ENCODE measurements at regions not wholly inside any gene's neighbourhood (a gene's known extent, or its start where the extent isn't known, plus 50 kb on each side); places are given as distances from the start of the nearest gene placed in this dataset.
A peak's percentile ranks its signal among the peaks of the same experiment; 100 is the strongest.

DNA sequence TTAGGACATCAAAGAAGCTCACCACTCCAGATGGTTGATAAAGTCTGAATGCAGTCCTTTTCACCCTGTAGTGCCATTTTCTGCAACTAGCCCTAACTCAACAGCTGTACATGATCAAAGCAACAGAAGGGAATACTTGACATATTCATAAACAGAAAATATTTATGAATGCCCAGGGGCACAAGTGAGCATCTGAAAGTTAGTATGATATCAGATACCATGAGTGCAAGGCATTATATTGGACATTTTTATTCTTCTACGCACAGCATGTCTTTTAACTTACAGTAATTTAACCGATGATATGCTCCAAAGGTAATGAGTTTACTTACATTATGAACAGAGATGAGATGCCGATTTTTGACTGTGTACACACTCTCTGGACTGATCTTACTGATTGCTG is 142.0 kb downstream of the MCHR2 start:
- TF ChIP-seq EP300 (IDR thresholded peaks at IDR 0.05) (no peak), POLR2AphosphoS5 (IDR thresholded peaks at IDR 0.05) (no peak), POLR2A (IDR thresholded peaks at IDR 0.05) (no peak)
- TF ChIP-seq, protein P1, sequence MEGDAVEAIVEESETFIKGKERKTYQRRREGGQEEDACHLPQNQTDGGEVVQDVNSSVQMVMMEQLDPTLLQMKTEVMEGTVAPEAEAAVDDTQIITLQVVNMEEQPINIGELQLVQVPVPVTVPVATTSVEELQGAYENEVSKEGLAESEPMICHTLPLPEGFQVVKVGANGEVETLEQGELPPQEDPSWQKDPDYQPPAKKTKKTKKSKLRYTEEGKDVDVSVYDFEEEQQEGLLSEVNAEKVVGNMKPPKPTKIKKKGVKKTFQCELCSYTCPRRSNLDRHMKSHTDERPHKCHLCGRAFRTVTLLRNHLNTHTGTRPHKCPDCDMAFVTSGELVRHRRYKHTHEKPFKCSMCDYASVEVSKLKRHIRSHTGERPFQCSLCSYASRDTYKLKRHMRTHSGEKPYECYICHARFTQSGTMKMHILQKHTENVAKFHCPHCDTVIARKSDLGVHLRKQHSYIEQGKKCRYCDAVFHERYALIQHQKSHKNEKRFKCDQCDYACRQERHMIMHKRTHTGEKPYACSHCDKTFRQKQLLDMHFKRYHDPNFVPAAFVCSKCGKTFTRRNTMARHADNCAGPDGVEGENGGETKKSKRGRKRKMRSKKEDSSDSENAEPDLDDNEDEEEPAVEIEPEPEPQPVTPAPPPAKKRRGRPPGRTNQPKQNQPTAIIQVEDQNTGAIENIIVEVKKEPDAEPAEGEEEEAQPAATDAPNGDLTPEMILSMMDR (IDR thresholded peaks at IDR 0.05): no peak
- no peak for DNase-seq (ENCODE audit: low spot score in 2 of 2)
- no peak overlapping the region for H3K4me3 ChIP-seq
- no peaks in the 10 kb centered on the region for H3K27me3 ChIP-seq
- H3K4me1 ChIP-seq: no peaks in the 10 kb centered on the region
- H3K27ac ChIP-seq: no peak overlapping the region
- H3K36me3 ChIP-seq: no peaks in the 10 kb centered on the region
- 52% methylated on average over 3 of the region's 3 CpGs for WGBS
- H3K9me3 ChIP-seq: no peaks in the 10 kb centered on the region

DNA sequence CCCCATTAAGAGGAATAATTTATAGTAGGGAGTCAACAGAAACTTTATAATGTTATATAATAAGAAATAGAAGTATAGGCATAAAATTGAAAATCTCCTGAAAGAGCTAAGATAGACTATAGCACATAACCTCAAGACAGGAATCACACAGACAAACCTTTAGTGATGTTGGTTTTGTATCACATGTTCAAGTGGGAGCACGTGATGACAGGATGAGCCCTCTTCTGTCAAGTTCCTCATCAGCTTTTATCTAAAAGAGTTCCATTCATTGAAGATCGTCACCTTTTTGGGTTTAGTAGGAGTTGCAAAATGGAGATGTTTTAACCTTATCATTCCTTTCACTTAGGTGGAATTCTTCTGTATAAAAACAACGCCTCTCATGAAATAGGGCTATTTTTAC is 127.0 kb downstream of the MCHR2 start:
- 42% methylated on average over 3 of the region's 3 CpGs for WGBS
- no peaks in the 10 kb centered on the region for H3K36me3 ChIP-seq

DNA sequence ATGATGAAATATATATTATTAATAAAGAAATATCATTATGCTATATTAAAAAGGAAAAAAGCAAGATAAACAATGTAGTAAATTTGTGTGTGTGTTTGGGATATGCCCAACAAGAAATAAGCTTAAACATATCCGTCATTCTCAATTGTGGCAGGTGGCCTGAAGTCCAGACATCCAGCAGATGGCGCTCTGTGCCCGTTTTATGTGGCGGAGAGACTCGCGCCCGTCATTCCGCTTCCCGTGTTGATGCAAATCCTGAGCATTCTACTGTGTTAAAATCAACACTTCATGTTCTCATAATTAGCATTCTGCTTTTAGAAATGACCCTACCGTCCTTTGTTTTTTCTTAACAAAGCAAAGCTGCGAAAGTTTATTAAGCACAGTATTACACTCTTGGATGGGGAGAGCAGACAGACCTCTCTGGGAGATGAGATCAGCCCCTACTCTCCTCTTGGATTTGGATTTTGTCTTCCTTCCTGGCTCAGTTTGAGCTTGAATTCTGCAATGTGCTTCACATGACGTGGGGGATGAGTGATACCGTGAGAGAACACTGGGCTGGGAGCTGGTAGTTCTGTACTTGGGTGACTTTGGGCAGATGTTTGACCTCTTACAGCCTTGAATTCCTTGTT is 125.8 kb downstream of the MCHR2 start:
- TF ChIP-seq POLR2A (IDR thresholded peaks at IDR 0.05): no peak
- TF ChIP-seq, protein P1 (IDR thresholded peaks at IDR 0.05): peak in 1 of 2 donors; percentile 77
- Histone ChIP-seq H3K4me1 (no peaks in the 10 kb centered on the region), H3K27ac (no peak overlapping the region), H3K27me3 (peaks cover 11% of the 10 kb centered on the region), H3K9me3 (no peaks in the 10 kb centered on the region), H3K36me3 (no peaks in the 10 kb centered on the region), H3K4me3 (no peak overlapping the region)
- WGBS: 15% methylated on average over 13 of the region's 13 CpGs
- DNase-seq (ENCODE audit: low spot score in 2 of 2): peak; percentile 72 to 83

More for the DNA sequence above, 127.0 kb downstream of the MCHR2 start:
- no peaks in the 10 kb centered on the region for H3K4me1 ChIP-seq
- no peak for TF ChIP-seq POLR2AphosphoS5 (IDR thresholded peaks at IDR 0.05)
- TF ChIP-seq, protein P1 (IDR thresholded peaks at IDR 0.05): no peak
- no peak for TF ChIP-seq EP300 (IDR thresholded peaks at IDR 0.05)
- TF ChIP-seq POLR2A (IDR thresholded peaks at IDR 0.05): no peak
- no peaks in the 10 kb centered on the region for H3K9me3 ChIP-seq
- peaks cover 9% of the 10 kb centered on the region for H3K27me3 ChIP-seq
- DNase-seq (ENCODE audit: low spot score in 2 of 2): no peak
- no peak overlapping the region for H3K4me3 ChIP-seq
- no peak overlapping the region for H3K27ac ChIP-seq

Measured in suprapubic skin (tissue), 4 donors.